HUDEP-2 (cell line): ENCODE measurements at regions not wholly inside any gene's neighbourhood (a gene's known extent, or its start where the extent isn't known, plus 50 kb on each side); places are given as distances from the start of the nearest gene placed in this dataset.
"Not testable (repeated sequence)": the region's sequence is repeated elsewhere in the genome, so short reads cannot be mapped to it uniquely, and the experiment has no call there.

Experiments used
- DNase-seq, 76 experiments: peaks; one replicate each; lab custom pipeline; 2025; ENCODE audit not compliant: unreplicated experiment in 76 of 76; lab: John Stamatoyannopoulos, UW

DNA sequence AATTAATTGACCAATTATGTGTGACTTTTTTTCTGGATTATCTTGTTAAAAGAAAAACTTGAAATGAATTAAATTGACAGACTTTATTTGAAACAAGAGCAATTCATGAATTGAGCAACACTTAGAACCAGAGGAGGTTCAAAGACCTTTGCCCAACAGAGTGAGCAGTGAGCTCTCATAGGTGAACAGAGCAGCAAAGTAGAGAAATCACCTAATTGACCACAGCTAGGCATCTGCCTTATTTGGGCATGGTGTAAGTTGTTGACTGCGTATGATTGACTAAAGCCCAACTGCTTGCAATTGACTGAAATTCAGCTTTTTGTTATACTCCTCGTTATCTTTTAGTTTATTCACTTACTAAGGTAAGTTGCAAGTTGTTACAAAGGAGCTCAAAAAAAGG is 1216.0 kb upstream of the ALCAM start:
- no peak for DNase-seq

DNA sequence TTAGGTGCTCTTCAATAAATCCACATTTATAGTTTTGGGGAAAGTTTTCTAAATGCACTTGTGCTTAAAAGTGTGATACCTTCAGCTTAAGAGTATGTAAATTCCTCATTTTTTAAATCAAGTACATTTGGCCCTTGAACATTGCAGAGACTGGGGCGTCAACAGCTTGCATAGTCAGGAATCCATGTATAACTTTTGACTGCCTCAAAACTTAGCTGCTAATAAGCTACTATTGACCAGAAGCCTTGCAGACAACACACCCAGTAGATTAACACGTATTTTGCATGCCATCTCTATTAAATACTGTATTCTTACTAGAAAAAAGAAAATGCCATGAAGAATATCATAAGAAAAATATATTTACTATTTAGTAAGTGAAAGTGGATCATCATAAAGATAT is 1211.8 kb upstream of the ALCAM start:
- DNase-seq, result no peak

DNA sequence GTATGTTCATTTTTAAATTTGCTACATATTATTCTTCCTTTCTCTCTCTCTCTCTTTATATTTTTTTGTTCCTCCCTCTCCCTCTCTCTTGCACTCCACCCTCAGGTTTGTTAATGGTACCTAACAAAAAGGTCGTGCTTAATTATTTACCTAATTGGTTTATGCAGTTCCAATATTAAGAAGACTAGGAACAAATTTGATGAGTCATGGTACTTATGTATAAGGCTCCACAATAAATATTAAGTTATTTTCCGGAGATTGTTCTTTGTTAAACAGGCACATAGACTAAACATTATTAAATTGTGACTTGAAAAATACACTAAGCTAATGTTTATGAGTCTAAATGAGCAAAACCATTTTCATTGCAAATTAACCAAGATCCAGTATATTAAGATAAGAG is 1200.8 kb upstream of the ALCAM start:
- DNase-seq, result no peak

DNA sequence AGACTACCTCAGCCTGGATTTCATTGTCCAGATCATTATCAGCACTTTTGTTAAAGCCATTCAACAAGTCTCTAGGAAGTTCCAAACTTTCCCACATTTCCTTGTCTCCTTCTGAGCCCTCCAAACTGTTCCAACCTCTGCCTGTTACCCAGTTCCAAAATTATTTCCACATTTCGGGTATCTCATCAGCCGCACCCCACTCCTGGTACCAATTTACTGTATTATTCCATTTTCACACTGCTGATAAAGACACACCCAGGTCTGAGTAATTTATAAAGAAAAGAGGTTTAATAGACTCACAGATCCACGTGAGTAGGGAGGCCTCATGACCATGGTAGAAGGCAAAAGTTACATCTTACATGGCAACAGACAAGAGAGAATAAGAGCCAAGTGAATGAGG is 1198.3 kb upstream of the ALCAM start:
- DNase-seq, result no peak

DNA sequence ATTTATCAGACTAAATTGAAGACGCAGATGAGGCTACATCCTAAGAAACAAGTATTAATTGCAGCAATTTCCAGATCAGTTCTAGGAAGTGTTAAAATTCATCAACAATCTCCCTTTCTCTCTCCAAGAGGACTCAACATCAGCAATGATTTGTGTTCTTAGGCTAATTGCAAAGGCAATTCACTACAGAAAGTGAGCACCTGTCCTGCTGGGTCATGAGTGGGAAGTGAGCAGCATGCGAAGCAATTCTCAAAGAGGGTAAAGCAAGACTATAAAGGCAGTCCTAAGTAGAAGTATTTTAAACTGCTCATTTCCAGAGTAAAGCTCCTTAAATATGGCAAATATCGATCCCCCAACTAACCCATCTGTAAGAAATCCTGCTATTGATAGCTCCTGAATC is 1191.0 kb upstream of the ALCAM start:
- DNase-seq, result no peak

DNA sequence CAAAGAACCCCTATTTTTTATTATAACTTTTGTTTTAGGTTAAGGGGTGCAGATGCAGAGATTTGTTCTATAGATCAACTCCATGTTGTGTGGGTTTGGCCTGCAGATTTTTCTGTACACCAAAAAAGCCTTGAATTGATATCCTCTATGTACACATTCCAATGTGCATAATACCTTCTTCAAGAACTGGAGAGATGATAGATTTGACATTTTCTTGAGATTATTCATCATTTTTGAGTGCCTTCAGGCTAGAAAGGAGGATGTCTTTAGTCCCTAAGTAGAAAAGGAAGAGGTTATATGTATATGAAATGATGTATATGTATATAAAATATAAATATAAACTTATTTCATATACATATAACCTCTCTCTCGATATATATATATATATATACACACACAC is 1190.0 kb upstream of the ALCAM start:
- no peak for DNase-seq

DNA sequence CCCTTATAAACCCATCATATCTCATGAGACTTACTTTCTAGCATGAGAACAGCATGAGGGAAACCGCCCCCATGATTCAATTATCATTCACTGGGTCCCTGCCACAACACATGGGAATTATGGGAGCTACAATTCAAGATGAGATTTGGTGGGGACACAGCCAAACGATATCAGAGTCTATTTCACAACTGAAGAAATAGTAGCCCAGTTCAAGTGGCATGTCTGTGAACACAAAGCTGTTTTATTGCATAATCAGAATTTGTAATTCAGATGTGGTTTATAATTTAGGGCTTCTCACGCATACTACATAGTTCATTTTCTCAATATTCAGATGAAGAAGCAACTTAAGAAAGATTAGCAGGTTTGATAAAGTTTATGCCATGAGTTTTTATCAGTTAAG is 1188.0 kb upstream of the ALCAM start:
- DNase-seq, result no peak

DNA sequence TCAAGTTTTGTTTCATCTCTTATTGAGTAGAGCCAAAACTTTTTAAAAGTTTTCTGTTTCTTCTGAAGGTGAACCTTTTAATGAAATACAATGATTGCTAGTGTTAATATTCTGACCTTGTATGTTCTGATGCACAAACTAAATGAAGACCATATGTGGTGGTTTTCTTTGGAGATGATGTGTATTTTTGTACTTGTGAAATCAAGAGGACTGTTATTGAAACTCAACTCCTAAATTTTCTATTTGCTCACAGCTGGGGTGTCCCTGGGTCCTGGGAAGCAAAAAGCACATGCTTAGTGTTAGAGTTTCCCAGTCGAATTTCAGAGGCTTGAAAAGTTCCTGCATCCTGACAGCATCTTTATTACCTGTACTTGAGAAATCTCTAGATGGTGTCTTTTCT is 1185.8 kb upstream of the ALCAM start:
- no peak for DNase-seq

DNA sequence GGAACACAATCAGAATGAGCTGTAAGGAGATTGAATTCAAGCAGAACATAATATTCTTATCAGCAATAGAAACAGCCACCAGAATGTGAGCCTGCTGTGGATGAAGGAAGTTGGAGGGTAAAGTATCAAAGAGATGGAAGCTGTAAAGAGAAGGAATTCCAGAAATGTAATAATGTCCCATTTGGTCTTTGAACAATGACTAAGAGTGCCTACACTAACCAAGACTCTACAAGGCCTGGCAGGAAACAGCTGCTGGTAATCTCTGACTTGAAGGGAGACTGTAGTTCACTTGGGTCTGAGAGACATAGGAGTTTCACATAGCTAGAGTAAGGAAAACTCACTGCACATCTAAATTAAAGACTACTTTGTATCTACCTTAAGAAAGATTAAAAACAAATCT is 1176.0 kb upstream of the ALCAM start:
- no peak for DNase-seq

DNA sequence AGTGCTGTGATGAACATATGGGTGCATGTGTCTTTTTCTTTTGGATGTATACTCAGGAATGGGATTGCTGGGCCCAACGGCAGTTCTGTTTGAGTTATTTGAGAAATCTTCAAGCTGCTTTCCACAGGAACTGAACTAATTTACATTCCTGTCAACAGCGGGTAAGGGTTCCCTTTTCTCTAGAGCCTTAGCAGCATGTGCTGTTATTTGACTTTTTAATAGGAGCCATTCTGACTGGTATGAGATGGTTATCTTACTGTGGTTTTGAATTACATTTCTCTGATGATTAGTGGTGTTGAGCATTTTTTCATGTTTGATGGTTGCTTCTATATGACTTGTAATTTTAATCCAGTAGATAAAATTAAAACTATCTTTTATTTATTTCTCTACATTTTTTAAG is 1168.6 kb upstream of the ALCAM start:
- no peak for DNase-seq

DNA sequence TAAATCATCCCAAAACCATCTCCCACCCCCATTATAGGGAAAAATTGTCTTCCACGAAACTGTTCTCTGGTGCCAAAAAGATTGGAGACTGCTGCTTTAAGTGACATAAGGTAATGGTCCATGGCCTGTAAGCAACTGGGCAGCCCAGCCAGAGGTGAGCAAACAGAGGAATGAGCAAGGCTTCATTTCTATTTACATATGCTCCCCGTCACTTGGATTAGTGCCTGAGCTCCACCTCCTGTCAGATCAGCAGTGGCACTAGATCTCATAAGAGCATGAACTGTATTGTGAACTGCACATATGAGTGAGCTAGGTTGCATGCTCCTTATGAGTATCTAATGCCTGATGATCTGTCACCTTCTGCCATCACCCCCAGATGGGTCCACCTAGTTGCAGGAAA is 1159.8 kb upstream of the ALCAM start:
- no peak for DNase-seq

DNA sequence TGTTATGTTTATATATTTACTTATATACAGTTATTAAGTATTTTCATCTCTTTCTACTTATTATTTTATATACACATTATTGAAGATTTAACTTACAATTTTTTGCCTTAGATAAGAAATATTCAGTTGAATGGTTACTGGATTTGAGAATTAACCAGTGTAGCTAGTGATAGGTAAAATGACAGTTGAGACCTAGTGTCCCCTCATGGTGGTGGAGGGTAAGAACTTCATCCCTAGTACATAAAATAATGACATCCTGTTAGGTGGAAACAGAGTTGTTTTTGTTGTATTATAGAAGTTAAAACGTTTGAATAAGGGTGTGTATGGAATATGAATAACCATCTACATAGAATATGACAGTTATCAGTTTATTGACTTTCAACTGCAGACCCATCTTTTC is 1152.4 kb upstream of the ALCAM start:
- no peak for DNase-seq

DNA sequence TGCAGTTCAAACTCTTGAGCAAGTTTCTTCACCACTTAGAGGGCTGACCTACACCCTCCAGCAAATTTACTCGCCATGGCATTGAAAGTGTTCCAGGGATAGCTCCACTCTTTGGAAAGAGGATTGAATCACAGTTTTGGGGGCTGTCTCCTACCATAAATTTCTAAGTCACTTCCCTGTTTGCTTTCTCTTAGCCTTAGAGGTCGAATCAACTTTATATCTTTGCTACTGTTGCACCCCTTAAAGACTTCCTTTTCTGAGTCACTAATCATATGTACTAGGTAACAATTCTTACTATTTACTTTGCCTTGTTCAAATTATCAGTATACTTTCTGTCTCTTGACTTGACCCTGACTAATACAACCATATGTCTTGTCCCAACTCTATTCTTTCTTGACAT is 1151.8 kb upstream of the ALCAM start:
- no peak for DNase-seq

DNA sequence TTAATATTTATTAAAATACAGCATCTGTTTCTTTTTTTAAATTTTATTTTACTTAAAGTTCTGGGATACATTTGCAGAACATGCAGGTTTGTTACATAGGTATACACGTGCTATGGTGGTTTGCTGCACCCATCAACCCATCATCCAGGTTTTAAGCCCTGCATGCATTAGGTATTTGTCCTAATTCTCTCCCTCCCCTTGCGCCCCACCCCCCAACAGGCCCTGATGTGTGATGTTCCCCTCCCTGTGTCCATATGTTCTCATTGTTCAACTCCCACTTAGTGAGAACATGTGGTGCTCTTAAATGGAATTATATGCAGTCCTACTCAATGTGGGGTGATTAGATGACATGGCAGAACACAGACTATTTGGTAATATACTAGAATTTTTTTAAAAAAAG is 1147.7 kb upstream of the ALCAM start:
- DNase-seq, result not testable (repeated sequence)

DNA sequence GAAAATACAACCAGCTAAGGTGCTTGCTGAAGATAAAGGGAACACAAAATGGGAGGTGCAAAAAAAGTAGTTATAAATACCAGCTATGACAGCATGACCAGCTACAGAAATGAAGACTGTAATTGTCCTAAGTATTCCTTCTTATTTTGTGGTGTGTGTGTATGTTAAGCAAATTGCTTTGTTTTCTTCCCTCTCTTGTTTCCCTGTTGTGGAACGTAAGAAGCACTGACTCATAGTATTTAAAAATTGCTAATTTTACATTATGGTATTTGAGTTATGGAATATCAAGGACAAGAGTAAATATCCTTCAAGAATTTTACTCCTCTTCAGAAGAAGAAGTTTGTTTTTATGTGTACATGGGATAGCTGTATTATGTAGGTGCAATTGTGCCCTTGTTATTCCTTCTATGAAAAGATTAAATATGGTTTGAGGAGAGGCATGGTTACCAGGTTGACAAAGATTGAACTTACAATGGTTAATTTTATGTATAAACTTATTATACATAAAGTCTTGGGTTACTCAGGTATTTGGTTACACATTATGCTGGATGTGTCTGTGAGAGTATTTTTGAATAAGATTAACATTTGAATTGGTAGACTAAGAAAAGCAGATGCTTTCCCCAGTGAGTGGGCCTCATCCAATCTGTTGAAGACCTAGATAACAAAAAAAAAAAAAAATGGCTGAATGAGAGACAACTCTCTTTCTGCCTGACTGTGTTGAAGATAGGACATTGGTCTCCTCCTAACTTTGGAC is 1132.1 kb upstream of the ALCAM start:
- DNase-seq, result no peak

DNA sequence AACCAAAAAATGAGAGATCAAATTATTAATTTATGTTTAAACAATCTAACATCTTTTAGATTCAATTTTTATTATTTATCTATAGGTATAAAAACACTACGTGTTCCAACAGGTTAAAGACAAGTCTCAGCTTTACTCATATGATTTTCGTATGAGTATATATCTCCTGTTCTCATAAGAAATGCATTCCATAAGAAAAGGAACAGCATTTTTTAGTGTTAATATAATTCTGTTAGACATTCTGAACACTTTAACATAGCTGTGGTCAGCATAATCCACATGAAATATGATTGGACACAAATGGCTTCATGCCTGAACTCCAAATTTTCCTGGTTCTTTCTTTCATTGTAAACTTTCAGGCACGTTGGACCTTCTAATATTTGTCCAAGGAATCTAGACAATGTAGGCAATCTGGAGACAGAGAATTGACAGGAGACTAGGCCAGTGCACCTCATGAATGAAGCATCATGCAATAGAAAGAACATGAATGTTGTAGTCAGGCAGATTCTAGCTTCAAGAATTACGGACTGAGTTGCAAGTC is 1122.0 kb upstream of the ALCAM start:
- no peak for DNase-seq

DNA sequence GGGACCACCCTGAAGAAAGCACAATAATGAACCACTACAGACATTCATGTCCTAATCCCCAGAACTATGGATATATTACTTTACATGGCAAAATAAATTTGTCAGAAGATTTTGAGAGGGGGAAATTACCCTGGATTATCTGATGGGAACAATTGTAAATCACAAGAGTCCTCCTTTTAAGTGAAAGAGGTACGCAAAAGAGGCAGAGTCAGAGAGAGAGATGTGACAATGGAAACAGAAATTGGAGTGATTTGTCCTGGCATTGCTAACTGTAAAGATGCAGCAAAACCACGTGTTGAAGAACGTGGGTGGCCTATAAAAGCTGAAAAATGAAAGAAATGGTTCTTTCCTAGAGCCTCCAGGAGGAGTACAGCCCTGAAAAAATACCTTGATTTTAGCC is 1121.4 kb upstream of the ALCAM start:
- no peak for DNase-seq

DNA sequence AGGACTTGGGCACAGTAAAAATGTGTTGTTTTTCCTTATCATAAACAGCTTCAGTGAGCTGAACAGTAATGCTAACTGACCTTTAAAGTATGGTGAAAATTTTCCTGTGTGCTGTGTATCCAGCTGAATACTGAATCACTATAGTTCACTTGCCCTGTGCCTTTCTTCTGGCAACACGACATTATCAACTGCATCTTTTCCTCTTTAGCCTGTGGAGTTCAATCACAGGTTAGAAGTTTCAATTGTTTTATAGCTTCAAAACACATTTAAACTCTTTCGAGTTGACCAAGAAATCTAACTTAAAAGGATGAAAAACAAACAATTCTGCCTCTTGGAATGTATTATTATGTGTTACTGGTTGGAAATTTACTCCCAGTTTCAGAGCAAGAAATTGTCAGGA is 1120.7 kb upstream of the ALCAM start:
- no peak for DNase-seq

DNA sequence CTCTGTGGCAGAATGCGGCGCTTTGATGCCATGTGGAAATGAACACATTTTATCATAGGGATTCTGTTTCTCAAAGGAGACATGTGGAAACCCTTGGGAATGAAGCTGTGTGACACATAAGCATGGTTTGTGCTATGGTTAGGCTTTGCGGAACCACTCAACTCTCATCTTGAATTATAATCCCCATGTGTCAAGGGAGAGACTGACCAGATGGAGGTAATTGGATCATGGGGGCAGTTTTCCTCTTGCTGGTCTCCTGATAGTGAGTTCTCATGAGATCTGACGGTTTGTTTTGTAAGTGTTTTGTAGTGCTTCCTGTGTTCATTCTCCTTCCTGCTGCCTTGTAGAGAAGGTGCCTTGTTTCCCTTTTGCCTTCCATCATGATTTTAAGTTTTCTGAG is 1109.2 kb upstream of the ALCAM start:
- DNase-seq, result no peak

DNA sequence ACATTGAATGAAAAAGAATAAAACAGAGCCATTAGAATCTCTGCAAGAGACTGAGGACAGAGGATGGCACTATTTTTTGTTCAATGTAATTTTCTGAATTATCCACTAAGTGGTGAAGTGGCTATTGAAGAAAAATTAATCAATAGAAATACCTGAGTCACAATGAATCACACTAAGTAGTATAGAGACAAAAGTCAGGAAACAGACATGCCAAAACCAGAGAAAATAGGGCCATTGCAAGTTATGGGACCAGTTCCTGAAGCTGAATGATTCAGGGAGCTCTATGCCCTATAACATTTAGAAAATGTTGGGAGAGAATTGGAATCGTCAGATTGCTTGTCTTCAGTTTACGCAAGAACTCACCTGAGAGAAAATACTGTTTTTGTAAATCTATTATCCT is 1103.2 kb upstream of the ALCAM start:
- DNase-seq, result no peak

DNA sequence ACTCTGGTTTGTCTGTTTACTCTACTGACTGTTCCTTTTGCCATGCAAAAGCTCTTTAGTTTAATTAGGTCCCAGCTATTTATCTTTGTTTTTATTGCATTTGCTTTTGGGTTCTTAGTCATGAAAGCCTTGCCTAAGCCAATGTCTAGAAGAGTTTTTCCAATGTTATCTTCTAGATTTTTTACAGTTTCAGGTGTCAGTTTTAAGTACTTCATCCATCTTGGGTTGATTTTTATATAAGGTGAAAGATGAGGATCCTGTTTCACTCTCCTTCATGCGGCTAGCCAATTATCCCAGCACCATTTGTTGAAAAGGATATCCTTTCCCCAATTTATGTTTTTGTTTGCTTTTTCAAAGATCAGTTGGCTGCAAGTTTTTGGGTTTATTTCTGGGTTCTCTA is 1100.5 kb upstream of the ALCAM start:
- DNase-seq, result not testable (repeated sequence)

DNA sequence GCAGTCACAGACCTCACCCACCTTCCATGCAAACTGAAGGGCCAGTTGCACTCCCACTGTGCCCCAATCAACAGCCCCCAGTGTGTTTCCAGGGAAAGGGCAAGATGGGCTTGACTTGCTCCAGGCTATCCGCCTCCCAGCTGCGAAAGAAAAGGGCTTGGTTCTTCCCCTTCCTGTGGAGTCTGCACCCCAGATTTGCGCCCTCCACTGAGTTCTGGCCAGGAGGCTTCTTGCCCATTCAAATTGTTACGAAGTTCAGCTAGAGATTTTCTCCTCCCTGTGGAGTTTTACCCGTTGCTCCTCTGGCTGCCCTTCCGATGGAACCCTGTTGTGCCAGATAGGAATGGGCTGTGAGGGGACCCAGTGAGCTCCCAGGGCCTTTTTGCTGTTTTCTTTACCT is 1096.9 kb upstream of the ALCAM start:
- no peak for DNase-seq
